ENCODE measurements at regions not wholly inside any gene's neighbourhood (a gene's known extent, or its start where the extent isn't known, plus 50 kb on each side); places are given as distances from the start of the nearest gene placed in this dataset.

DNA sequence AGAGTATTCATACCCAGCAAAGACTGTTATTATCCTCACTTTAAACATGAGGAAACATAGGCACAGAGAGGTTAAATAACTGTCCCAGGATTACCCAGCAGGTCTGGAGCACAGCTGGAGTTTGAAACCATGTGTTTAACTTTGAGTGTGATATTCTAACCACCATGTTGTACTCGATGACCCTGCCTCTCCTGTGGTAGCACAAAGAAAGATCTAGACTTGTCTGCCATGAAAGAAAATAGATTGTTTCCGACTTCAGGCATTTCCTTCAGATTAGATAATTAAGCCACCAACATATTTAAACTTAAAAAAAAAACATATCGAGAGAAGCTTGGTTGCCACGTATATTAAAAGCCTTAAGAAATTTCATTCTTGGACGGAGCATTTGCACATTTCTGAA lies 104.6 kb upstream of the RUNX1 start:
- Histone ChIP-seq H3K79me2 (ENCODE audit: insufficient read depth) (no peaks in the 10 kb centered on the region), H4K20me1 (ENCODE audit: insufficient read depth) (no peaks in the 10 kb centered on the region), H3K4me2 (ENCODE audit: unreplicated experiment) (no peak overlapping the region), H3K4me1 (ENCODE audit: insufficient read depth) (peaks cover 29% of the 10 kb centered on the region), H3K36me3 (ENCODE audit: low read depth) (no peaks in the 10 kb centered on the region), H2AFZ (no peak overlapping the region), H3K9ac (no peak overlapping the region), H3K9me2 (ENCODE audit: insufficient read depth) (no peaks in the 10 kb centered on the region), H3K27me3 (replicated peaks; ENCODE audit: insufficient read depth) (no peaks in the 10 kb centered on the region), H3K9me3 (ENCODE audit: low read depth) (no peaks in the 10 kb centered on the region), H3K27ac (no peak overlapping the region), H3K4me3 (no peak overlapping the region), H3F3A (ENCODE audit: insufficient read depth) (peaks cover 31% of the 10 kb centered on the region)
- TF ChIP-seq EZH2 (IDR thresholded peaks at IDR 0.05; ENCODE audit: insufficient read depth, poor library complexity, severe bottlenecking) (no peak), EZH2phosphoT487 (IDR thresholded peaks at IDR 0.05; ENCODE audit: insufficient read depth, low read depth) (no peak)
- DNase-seq = no peak
- WGBS, 2 experiments (ENCODE audit: low coverage in 1 of 2, low lambda C conversion rate in 2 of 2, missing lambda C conversion rate in 2 of 2) = 78 to 86% methylated on average over 5 of the region's 5 CpGs
- in situ Hi-C loops (cut with MboI) = no loop called here

DNA sequence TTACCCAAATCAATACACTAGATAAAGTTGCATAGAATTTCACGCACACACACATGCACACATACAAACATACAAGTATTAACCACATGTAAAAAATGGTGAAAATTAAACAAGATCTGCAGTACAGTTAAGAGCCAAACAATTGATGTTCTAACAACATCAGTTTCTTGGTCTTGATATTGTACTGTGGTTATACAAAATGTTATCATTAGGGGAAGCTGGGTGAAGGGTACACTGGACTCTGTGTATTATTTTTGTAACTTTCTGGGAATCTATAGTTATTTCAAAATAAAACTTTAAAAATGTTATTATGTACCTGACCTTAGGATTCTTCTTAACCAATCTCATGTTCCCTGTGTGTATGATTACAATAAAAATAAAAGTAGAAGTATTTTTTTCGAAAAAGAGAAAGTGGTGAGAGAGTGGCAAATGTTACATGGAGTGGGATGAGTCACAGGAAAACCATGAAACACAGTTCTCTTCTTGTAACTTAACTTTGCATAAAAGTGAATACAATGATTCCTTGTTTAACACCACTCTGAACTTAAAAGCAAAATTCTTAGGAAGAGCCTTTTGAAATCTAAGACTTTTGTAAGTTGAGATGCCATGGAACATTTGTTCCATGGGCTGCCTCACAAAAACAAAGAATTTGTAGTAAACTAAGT lies 101.6 kb upstream of the RUNX1 start:
- peak; percentile 67 for DNase-seq
- in situ Hi-C loops (cut with MboI) = no loop called here
- peak overlapping the region; percentile 70 for H3K27ac ChIP-seq
- peaks cover 31% of the 10 kb centered on the region for H3F3A ChIP-seq (ENCODE audit: insufficient read depth)
- H3K9ac ChIP-seq = no peak overlapping the region
- peaks cover 29% of the 10 kb centered on the region for H3K4me1 ChIP-seq (ENCODE audit: insufficient read depth)
- TF ChIP-seq EZH2 (IDR thresholded peaks at IDR 0.05; ENCODE audit: insufficient read depth, poor library complexity, severe bottlenecking) = no peak
- H3K27me3 ChIP-seq (replicated peaks; ENCODE audit: insufficient read depth) = no peaks in the 10 kb centered on the region
- H2AFZ ChIP-seq = peak overlapping the region; percentile 22; the same call in 1 of the 2 replicates
- no peaks in the 10 kb centered on the region for H3K9me3 ChIP-seq (ENCODE audit: low read depth)
- no peak overlapping the region for H3K4me3 ChIP-seq
- H3K9me2 ChIP-seq (ENCODE audit: insufficient read depth) = no peaks in the 10 kb centered on the region
- H4K20me1 ChIP-seq (ENCODE audit: insufficient read depth) = no peaks in the 10 kb centered on the region
- H3K4me2 ChIP-seq (ENCODE audit: unreplicated experiment) = peak overlapping the region; percentile 67
- H3K36me3 ChIP-seq (ENCODE audit: low read depth) = no peaks in the 10 kb centered on the region
- WGBS, 2 experiments (ENCODE audit: low coverage in 1 of 2, low lambda C conversion rate in 2 of 2, missing lambda C conversion rate in 2 of 2) = 90 to 92% methylated on average over 2 of the region's 2 CpGs
- no peaks in the 10 kb centered on the region for H3K79me2 ChIP-seq (ENCODE audit: insufficient read depth)

DNA sequence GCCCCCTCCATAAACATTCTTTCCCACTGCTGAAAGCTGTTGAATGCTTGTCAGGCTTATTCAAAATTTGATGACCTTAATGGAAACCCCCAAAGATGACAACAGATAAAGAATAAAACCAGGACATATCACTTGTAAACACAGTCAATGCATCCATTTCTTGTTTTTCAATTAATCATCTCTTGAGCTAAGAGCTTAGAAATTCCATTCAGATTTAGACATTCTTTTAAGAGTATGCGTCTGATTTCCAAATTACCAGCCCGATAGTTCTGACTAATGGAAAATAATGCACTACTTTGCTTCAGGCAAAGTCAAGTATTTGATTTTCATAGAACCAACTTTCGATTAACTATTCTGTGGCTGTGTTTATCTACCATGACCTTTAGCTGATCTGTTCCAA lies 100.6 kb upstream of the RUNX1 start:
- Histone ChIP-seq H3K4me2 (ENCODE audit: unreplicated experiment) (peak overlapping the region; percentile 67), H3K4me1 (ENCODE audit: insufficient read depth) (peaks cover 29% of the 10 kb centered on the region), H3K4me3 (no peak overlapping the region; the same call in 1 of the 2 replicates), H3K79me2 (ENCODE audit: insufficient read depth) (no peaks in the 10 kb centered on the region), H3K9me2 (ENCODE audit: insufficient read depth) (no peaks in the 10 kb centered on the region), H2AFZ (peak overlapping the region; percentile 22; the same call in 1 of the 2 replicates), H3K36me3 (ENCODE audit: low read depth) (no peaks in the 10 kb centered on the region), H4K20me1 (ENCODE audit: insufficient read depth) (no peaks in the 10 kb centered on the region), H3K27me3 (replicated peaks; ENCODE audit: insufficient read depth) (no peaks in the 10 kb centered on the region), H3K9me3 (ENCODE audit: low read depth) (no peaks in the 10 kb centered on the region), H3K27ac (peak overlapping the region; percentile 70), H3F3A (ENCODE audit: insufficient read depth) (peaks cover 31% of the 10 kb centered on the region), H3K9ac (no peak overlapping the region)
- in situ Hi-C loops (cut with MboI) = no loop called here
- TF ChIP-seq EZH2phosphoT487 (IDR thresholded peaks at IDR 0.05; ENCODE audit: insufficient read depth, low read depth) = no peak
- TF ChIP-seq EZH2 (IDR thresholded peaks at IDR 0.05; ENCODE audit: insufficient read depth, poor library complexity, severe bottlenecking) = no peak
- 14 to 26% methylated on average over 3 of the region's 3 CpGs for WGBS, 2 experiments (ENCODE audit: low coverage in 1 of 2, low lambda C conversion rate in 2 of 2, missing lambda C conversion rate in 2 of 2)
- peak; percentile 83 for DNase-seq

DNA sequence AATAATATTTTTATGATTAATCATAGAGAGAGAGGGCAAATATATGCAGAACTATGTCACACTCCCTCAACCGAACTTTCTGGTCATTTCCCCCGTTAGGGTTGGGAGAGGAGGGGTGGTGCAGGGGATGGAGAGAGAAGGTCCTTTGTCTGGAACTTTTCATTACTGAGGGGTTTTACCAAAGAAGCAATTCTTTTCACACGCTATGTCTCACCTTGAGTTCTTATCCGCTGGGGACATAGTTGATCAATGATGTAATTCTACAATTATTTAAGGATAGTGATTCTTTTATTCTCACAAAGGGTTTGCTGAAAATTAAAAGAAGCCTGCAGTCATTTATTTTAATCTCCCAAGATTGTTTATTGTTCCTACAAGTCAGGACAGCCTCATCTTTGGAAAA lies 98.3 kb upstream of the RUNX1 start:
- Histone ChIP-seq H3K27ac (no peak overlapping the region), H3K79me2 (ENCODE audit: insufficient read depth) (no peaks in the 10 kb centered on the region), H3K36me3 (ENCODE audit: low read depth) (no peaks in the 10 kb centered on the region), H3K4me1 (ENCODE audit: insufficient read depth) (peaks cover 30% of the 10 kb centered on the region), H4K20me1 (ENCODE audit: insufficient read depth) (no peaks in the 10 kb centered on the region), H3K27me3 (replicated peaks; ENCODE audit: insufficient read depth) (no peaks in the 10 kb centered on the region), H2AFZ (no peak overlapping the region), H3K4me3 (no peak overlapping the region), H3K9ac (no peak overlapping the region), H3K9me2 (ENCODE audit: insufficient read depth) (no peaks in the 10 kb centered on the region), H3F3A (ENCODE audit: insufficient read depth) (peaks cover 31% of the 10 kb centered on the region), H3K9me3 (ENCODE audit: low read depth) (no peaks in the 10 kb centered on the region), H3K4me2 (ENCODE audit: unreplicated experiment) (no peak overlapping the region)
- no peak for DNase-seq
- 96 to 100% methylated on average over 4 of the region's 4 CpGs for WGBS, 2 experiments (ENCODE audit: low coverage in 1 of 2, low lambda C conversion rate in 2 of 2, missing lambda C conversion rate in 2 of 2)
- in situ Hi-C loops (cut with MboI) = no loop called here
- no peak for TF ChIP-seq EZH2 (IDR thresholded peaks at IDR 0.05; ENCODE audit: insufficient read depth, poor library complexity, severe bottlenecking)
- TF ChIP-seq EZH2phosphoT487 (IDR thresholded peaks at IDR 0.05; ENCODE audit: insufficient read depth, low read depth) = no peak
